ENCODE measurements at regions not wholly inside any gene's neighbourhood (a gene's known extent, or its start where the extent isn't known, plus 50 kb on each side); places are given as distances from the start of the nearest gene placed in this dataset.

- TF ChIP-seq CTCF (IDR thresholded peaks at IDR 0.05) (no peak), POLR2A (IDR thresholded peaks at IDR 0.05) (no peak)
Observed at GRCh38 chr2:217707131-217707611, 295.6 kb downstream of the TNS1 start.
